HCEC 1CT (cell line): ENCODE measurements at regions not wholly inside any gene's neighbourhood (a gene's known extent, or its start where the extent isn't known, plus 50 kb on each side); places are given as distances from the start of the nearest gene placed in this dataset.
A peak's percentile ranks its signal among the peaks of the same experiment; 100 is the strongest.
"Not testable (repeated sequence)": the region's sequence is repeated elsewhere in the genome, so short reads cannot be mapped to it uniquely, and the experiment has no call there.

Experiments used
- DNase-seq: peaks from one replicate; pipeline ENCODE4 v3.0.0-alpha.2; 2017

GRCh38 chr9:78438780-78439179, 141.9 kb downstream of the PSAT1 start:
- DNase-seq = no peak

GRCh38 chr9:78439190-78439865, 142.4 kb downstream of the PSAT1 start:
- peak; percentile 81 for DNase-seq

- no peak for DNase-seq
Observed at GRCh38 chr9:78439866-78440830, 143.2 kb downstream of the PSAT1 start.

- no peak for DNase-seq
Observed at GRCh38 chr9:78441396-78441795, 144.5 kb downstream of the PSAT1 start.

GRCh38 chr9:78441822-78442431, 145.0 kb downstream of the PSAT1 start:
- DNase-seq = no peak

GRCh38 chr9:78442577-78442976, 145.7 kb downstream of the PSAT1 start:
- not testable (repeated sequence) for DNase-seq

- no peak for DNase-seq
Observed at GRCh38 chr9:78443946-78444345, 147.0 kb downstream of the PSAT1 start.

GRCh38 chr9:78448960-78449673, 152.2 kb downstream of the PSAT1 start:
- DNase-seq = no peak

GRCh38 chr9:78453450-78453849, 156.5 kb downstream of the PSAT1 start:
- no peak for DNase-seq

GRCh38 chr9:78462611-78463010, 165.7 kb downstream of the PSAT1 start:
- DNase-seq = peak; percentile 61

GRCh38 chr9:78463750-78464149, 166.8 kb downstream of the PSAT1 start:
- no peak for DNase-seq

GRCh38 chr9:78468231-78468630, 171.3 kb downstream of the PSAT1 start:
- DNase-seq = no peak

GRCh38 chr9:78468974-78469576, 172.2 kb downstream of the PSAT1 start:
- DNase-seq = no peak

- no peak for DNase-seq
Observed at GRCh38 chr9:78470216-78470615, 173.3 kb downstream of the PSAT1 start.

- DNase-seq = no peak
Observed at GRCh38 chr9:78470741-78471140, 173.8 kb downstream of the PSAT1 start.

GRCh38 chr9:78472111-78472510, 175.2 kb downstream of the PSAT1 start:
- DNase-seq = no peak

- DNase-seq = no peak
Observed at GRCh38 chr9:78479441-78479840, 182.5 kb downstream of the PSAT1 start.

- no peak for DNase-seq
Observed at GRCh38 chr9:78486661-78487060, 189.7 kb downstream of the PSAT1 start.

GRCh38 chr9:78490231-78490630, 193.3 kb downstream of the PSAT1 start:
- DNase-seq = no peak

- DNase-seq = no peak
Observed at GRCh38 chr9:78491402-78491801, 194.5 kb downstream of the PSAT1 start.

- DNase-seq = no peak
Observed at GRCh38 chr9:78493166-78493742, 196.3 kb downstream of the PSAT1 start.

- no peak for DNase-seq
Observed at GRCh38 chr9:78502566-78502965, 205.6 kb downstream of the PSAT1 start.
